ENCODE measurements at regions not wholly inside any gene's neighbourhood (a gene's known extent, or its start where the extent isn't known, plus 50 kb on each side); places are given as distances from the start of the nearest gene placed in this dataset.

DNA sequence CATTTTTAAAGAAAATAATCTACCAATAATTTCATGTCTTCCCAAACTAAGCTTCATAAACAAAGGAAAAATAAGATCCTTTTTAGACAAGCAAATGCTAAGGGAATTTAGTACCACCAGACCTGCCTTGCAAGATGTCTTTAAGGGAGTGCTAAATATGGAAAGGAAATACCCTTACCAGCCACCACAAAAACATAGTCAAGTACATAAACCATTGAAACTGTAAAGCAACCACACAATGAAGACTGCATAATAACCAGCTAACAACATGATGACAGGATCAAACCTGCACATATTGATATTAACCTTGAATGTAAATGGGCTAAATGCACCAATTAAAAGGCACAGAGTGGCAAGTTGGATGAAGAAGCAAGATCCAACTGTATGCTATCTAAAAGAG is 586.5 kb upstream of the NRG3 start:
- Histone ChIP-seq H3K4me1 (ENCODE audit: control insufficient read depth in 5 of 5, insufficient read depth in 5 of 5, low read length in 5 of 5) (no peaks in the 10 kb centered on the region), H3K36me3 (ENCODE audit: control insufficient read depth in 5 of 5, insufficient read depth in 5 of 5, low read length in 5 of 5) (no peaks in the 10 kb centered on the region), H3K27ac (ENCODE audit: low read depth, low read length) (no peak overlapping the region), H3K4me3 (ENCODE audit: low read depth in 1 of 5, low read length in 5 of 5) (no peak overlapping the region), H3K9me3 (ENCODE audit: control insufficient read depth in 5 of 5, low read length in 5 of 5) (peaks cover 0 to 6% (median 3%) of the 10 kb centered on the region in 5 donors), H3K9ac (ENCODE audit: low read length in 5 of 5) (no peak overlapping the region), H3K27me3 (ENCODE audit: control insufficient read depth in 5 of 5, insufficient read depth in 4 of 5, low read length in 5 of 5) (no peaks in the 10 kb centered on the region)

- Histone ChIP-seq H3K27ac (ENCODE audit: low read depth, low read length) (no peak overlapping the region), H3K4me3 (ENCODE audit: low read depth in 1 of 5, low read length in 5 of 5) (no peak overlapping the region), H3K27me3 (ENCODE audit: control insufficient read depth in 5 of 5, insufficient read depth in 4 of 5, low read length in 5 of 5) (no peaks in the 10 kb centered on the region), H3K36me3 (ENCODE audit: control insufficient read depth in 5 of 5, insufficient read depth in 5 of 5, low read length in 5 of 5) (no peaks in the 10 kb centered on the region), H3K9ac (ENCODE audit: low read length in 5 of 5) (no peak overlapping the region), H3K9me3 (ENCODE audit: control insufficient read depth in 5 of 5, low read length in 5 of 5) (peaks cover 0 to 3% (median 0%) of the 10 kb centered on the region in 5 donors), H3K4me1 (ENCODE audit: control insufficient read depth in 5 of 5, insufficient read depth in 5 of 5, low read length in 5 of 5) (no peaks in the 10 kb centered on the region)
Measured at GRCh38 chr10:81297292-81297691, 577.7 kb upstream of the NRG3 start.

- Histone ChIP-seq H3K36me3 (ENCODE audit: control insufficient read depth in 5 of 5, insufficient read depth in 5 of 5, low read length in 5 of 5) (no peaks in the 10 kb centered on the region), H3K9ac (ENCODE audit: low read length in 5 of 5) (no peak overlapping the region), H3K27me3 (ENCODE audit: control insufficient read depth in 5 of 5, insufficient read depth in 4 of 5, low read length in 5 of 5) (no peaks in the 10 kb centered on the region), H3K27ac (ENCODE audit: low read depth, low read length) (no peak overlapping the region), H3K4me3 (ENCODE audit: low read depth in 1 of 5, low read length in 5 of 5) (no peak overlapping the region), H3K9me3 (ENCODE audit: control insufficient read depth in 5 of 5, low read length in 5 of 5) (peaks cover 0 to 3% (median 0%) of the 10 kb centered on the region in 5 donors), H3K4me1 (ENCODE audit: control insufficient read depth in 5 of 5, insufficient read depth in 5 of 5, low read length in 5 of 5) (no peaks in the 10 kb centered on the region)
Measured at GRCh38 chr10:81303656-81304055, 571.3 kb upstream of the NRG3 start.

- Histone ChIP-seq H3K4me1 (ENCODE audit: control insufficient read depth in 5 of 5, insufficient read depth in 5 of 5, low read length in 5 of 5) (no peaks in the 10 kb centered on the region), H3K4me3 (ENCODE audit: low read depth in 1 of 5, low read length in 5 of 5) (no peak overlapping the region), H3K9ac (ENCODE audit: low read length in 5 of 5) (no peak overlapping the region)
Measured at GRCh38 chr10:81306971-81307782, 567.8 kb upstream of the NRG3 start.

DNA sequence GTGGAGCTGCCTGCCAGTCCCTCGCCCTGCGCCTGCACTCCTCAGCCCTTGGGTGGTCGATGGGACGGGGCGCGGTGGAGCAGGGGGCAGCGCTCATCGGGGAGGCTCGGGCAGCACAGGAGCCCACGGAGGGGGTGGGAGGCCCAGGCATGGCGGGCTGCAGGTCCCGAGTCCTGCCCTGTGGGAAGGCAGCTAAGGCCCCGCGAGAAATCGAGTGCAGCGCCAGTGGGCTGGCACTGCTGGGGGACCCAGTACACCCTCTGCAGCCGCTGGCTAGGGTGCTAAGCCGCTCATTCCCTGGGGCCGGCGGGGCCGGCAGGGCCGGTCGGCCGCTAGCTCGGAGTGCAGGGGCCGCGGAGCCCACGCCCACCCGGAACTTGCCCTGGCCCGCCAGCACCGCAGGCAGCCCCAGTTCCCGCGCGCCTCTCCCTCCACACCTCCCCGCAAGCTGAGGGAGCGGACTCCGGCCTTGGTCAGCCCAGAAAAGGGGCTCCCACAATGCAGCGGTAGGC is 565.9 kb upstream of the NRG3 start:
- no peaks in the 10 kb centered on the region for H3K36me3 ChIP-seq (ENCODE audit: control insufficient read depth in 5 of 5, insufficient read depth in 5 of 5, low read length in 5 of 5)
- H3K4me3 ChIP-seq (ENCODE audit: low read depth in 1 of 5, low read length in 5 of 5), result no peak overlapping the region
- H3K9ac ChIP-seq (ENCODE audit: low read length in 5 of 5), result no peak overlapping the region
- H3K9me3 ChIP-seq (ENCODE audit: control insufficient read depth in 5 of 5, low read length in 5 of 5), result no peaks in the 10 kb centered on the region
- H3K27me3 ChIP-seq (ENCODE audit: control insufficient read depth in 5 of 5, insufficient read depth in 4 of 5, low read length in 5 of 5), result no peaks in the 10 kb centered on the region
- no peak overlapping the region for H3K27ac ChIP-seq (ENCODE audit: low read depth, low read length)
- H3K4me1 ChIP-seq (ENCODE audit: control insufficient read depth in 5 of 5, insufficient read depth in 5 of 5, low read length in 5 of 5), result no peaks in the 10 kb centered on the region

More at GRCh38 chr10:81306971-81307782, 567.8 kb upstream of the NRG3 start:
- Histone ChIP-seq H3K27me3 (ENCODE audit: control insufficient read depth in 5 of 5, insufficient read depth in 4 of 5, low read length in 5 of 5) (no peaks in the 10 kb centered on the region), H3K27ac (ENCODE audit: low read depth, low read length) (no peak overlapping the region), H3K36me3 (ENCODE audit: control insufficient read depth in 5 of 5, insufficient read depth in 5 of 5, low read length in 5 of 5) (no peaks in the 10 kb centered on the region), H3K9me3 (ENCODE audit: control insufficient read depth in 5 of 5, low read length in 5 of 5) (no peaks in the 10 kb centered on the region)

DNA sequence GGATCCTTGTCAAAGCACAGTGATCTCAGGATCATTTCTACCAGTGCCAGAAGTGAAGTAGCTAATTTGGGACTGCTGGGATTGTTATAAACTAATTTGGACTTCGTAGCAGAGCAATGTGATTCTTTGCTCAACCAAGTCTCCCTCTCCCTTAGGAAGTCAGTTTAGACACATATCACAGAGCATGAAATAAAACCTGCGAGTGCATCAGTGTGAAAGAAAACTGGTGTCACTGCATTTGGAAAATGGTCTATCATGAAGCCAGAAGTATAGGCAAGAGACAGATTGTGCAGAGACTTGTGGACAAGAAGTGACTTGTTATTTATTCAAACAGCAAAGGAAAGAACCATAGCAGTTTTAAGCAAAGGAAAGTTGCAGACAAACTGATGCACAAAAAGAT is 560.5 kb upstream of the NRG3 start:
- H3K27ac ChIP-seq (ENCODE audit: low read depth, low read length), result no peak overlapping the region
- H3K36me3 ChIP-seq (ENCODE audit: control insufficient read depth in 5 of 5, insufficient read depth in 5 of 5, low read length in 5 of 5), result no peaks in the 10 kb centered on the region
- H3K9ac ChIP-seq (ENCODE audit: low read length in 5 of 5), result no peak overlapping the region
- H3K27me3 ChIP-seq (ENCODE audit: control insufficient read depth in 5 of 5, insufficient read depth in 4 of 5, low read length in 5 of 5), result no peaks in the 10 kb centered on the region
- no peaks in the 10 kb centered on the region for H3K4me1 ChIP-seq (ENCODE audit: control insufficient read depth in 5 of 5, insufficient read depth in 5 of 5, low read length in 5 of 5)
- no peaks in the 10 kb centered on the region for H3K9me3 ChIP-seq (ENCODE audit: control insufficient read depth in 5 of 5, low read length in 5 of 5)
- no peak overlapping the region for H3K4me3 ChIP-seq (ENCODE audit: low read depth in 1 of 5, low read length in 5 of 5)

DNA sequence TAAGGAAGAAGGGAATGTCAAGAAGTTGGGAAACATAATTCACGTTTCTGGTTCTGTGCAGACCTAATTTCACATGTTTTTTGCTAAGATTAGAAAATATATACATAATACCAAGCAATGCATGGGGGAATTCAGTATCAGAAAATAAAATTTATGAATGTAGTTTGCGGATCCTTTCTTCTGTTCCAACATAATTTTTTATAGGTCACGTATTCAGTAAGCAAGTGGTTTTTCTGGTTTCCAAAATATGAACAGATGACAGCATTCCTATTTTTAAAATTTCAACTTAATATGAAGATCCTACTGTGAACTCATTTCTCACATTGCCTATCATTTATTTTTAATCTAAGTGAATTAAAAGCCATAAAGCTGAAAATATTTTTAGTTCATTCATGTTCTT is 560.0 kb upstream of the NRG3 start:
- Histone ChIP-seq H3K9me3 (ENCODE audit: control insufficient read depth in 5 of 5, low read length in 5 of 5) (no peaks in the 10 kb centered on the region), H3K36me3 (ENCODE audit: control insufficient read depth in 5 of 5, insufficient read depth in 5 of 5, low read length in 5 of 5) (no peaks in the 10 kb centered on the region), H3K9ac (ENCODE audit: low read length in 5 of 5) (no peak overlapping the region), H3K27me3 (ENCODE audit: control insufficient read depth in 5 of 5, insufficient read depth in 4 of 5, low read length in 5 of 5) (no peaks in the 10 kb centered on the region), H3K27ac (ENCODE audit: low read depth, low read length) (no peak overlapping the region), H3K4me1 (ENCODE audit: control insufficient read depth in 5 of 5, insufficient read depth in 5 of 5, low read length in 5 of 5) (no peaks in the 10 kb centered on the region), H3K4me3 (ENCODE audit: low read depth in 1 of 5, low read length in 5 of 5) (no peak overlapping the region)

DNA sequence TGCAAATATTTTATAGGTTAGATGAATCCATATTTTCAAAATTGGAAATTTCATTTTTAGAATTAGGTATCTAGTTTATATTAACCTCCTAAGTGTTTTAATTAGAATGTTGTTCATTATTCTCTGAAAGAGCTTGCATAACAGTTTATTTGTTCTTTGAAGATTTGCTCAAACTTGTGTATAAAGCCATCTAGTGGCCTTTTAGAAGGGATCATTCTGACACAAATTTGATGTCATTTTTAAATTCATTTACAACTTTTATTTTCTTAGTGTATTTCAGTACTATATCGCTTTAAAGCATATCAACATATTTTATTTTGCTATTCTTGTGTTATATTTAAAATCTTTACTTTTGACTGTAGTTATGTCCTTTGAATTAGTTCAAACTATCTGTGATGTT is 527.0 kb upstream of the NRG3 start:
- H3K4me1 ChIP-seq (ENCODE audit: control insufficient read depth in 5 of 5, insufficient read depth in 5 of 5, low read length in 5 of 5), result no peaks in the 10 kb centered on the region
- no peaks in the 10 kb centered on the region for H3K27me3 ChIP-seq (ENCODE audit: control insufficient read depth in 5 of 5, insufficient read depth in 4 of 5, low read length in 5 of 5)
- H3K36me3 ChIP-seq (ENCODE audit: control insufficient read depth in 5 of 5, insufficient read depth in 5 of 5, low read length in 5 of 5), result no peaks in the 10 kb centered on the region

DNA sequence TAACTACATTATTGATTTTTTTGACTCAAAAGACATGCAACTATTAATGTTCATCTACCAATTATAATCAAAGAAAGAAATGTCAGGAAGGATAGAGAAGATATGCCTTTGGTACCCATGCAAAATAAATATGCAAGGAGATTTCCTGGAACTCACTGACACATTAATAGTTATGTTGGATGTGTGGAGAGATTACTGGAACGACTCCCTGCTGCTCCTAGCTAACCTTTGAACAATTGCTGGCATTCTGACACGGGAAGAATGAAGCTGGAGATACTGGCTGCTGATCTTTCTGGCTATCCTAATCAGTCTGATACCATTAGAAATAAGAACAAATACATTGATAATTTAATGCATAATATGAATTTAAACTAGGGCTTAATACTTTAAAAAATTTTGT is 507.9 kb upstream of the NRG3 start:
- Histone ChIP-seq H3K27ac (ENCODE audit: low read depth, low read length) (no peak overlapping the region), H3K27me3 (ENCODE audit: control insufficient read depth in 5 of 5, insufficient read depth in 4 of 5, low read length in 5 of 5) (no peaks in the 10 kb centered on the region), H3K9ac (ENCODE audit: low read length in 5 of 5) (no peak overlapping the region), H3K36me3 (ENCODE audit: control insufficient read depth in 5 of 5, insufficient read depth in 5 of 5, low read length in 5 of 5) (no peaks in the 10 kb centered on the region), H3K4me3 (ENCODE audit: low read depth in 1 of 5, low read length in 5 of 5) (no peak overlapping the region), H3K9me3 (ENCODE audit: control insufficient read depth in 5 of 5, low read length in 5 of 5) (peaks cover 0 to 7% (median 0%) of the 10 kb centered on the region in 5 donors), H3K4me1 (ENCODE audit: control insufficient read depth in 5 of 5, insufficient read depth in 5 of 5, low read length in 5 of 5) (no peaks in the 10 kb centered on the region)

More for the DNA sequence above, 527.0 kb upstream of the NRG3 start:
- H3K27ac ChIP-seq (ENCODE audit: low read depth, low read length), result no peak overlapping the region
- H3K4me3 ChIP-seq (ENCODE audit: low read depth in 1 of 5, low read length in 5 of 5), result no peak overlapping the region
- peaks cover 0 to 2% (median 0%) of the 10 kb centered on the region in 5 donors for H3K9me3 ChIP-seq (ENCODE audit: control insufficient read depth in 5 of 5, low read length in 5 of 5)
- no peak overlapping the region for H3K9ac ChIP-seq (ENCODE audit: low read length in 5 of 5)

DNA sequence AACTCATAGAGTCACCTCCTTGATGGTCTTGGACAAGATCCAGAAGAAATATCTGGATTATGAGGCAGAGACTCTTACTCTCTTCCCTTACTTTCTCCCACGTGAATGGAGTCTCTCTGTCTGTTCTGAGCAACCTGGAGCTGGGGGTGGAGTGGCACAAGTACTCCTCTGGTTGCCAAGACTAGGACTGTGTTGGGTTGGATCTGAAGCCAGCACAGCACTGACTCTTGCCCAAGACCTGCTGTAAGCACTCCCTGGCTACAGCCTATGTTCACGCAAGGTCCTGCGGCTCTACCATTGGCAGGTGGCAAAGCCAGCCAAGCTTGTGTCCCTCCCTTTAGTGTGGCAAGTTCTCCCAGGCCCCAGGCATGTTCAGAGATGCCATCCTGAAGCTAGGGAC is 488.2 kb upstream of the NRG3 start:
- no peak overlapping the region for H3K9ac ChIP-seq (ENCODE audit: low read length in 5 of 5)
- H3K4me3 ChIP-seq (ENCODE audit: low read depth in 1 of 5, low read length in 5 of 5), result no peak overlapping the region
- no peaks in the 10 kb centered on the region for H3K36me3 ChIP-seq (ENCODE audit: control insufficient read depth in 5 of 5, insufficient read depth in 5 of 5, low read length in 5 of 5)
- no peaks in the 10 kb centered on the region for H3K4me1 ChIP-seq (ENCODE audit: control insufficient read depth in 5 of 5, insufficient read depth in 5 of 5, low read length in 5 of 5)
- no peaks in the 10 kb centered on the region for H3K9me3 ChIP-seq (ENCODE audit: control insufficient read depth in 5 of 5, low read length in 5 of 5)
- H3K27ac ChIP-seq (ENCODE audit: low read depth, low read length), result no peak overlapping the region
- no peaks in the 10 kb centered on the region for H3K27me3 ChIP-seq (ENCODE audit: control insufficient read depth in 5 of 5, insufficient read depth in 4 of 5, low read length in 5 of 5)

All from subcutaneous abdominal adipose tissue (tissue), 5 donors.